Kidney (tissue), 13 donors: ENCODE measurements at regions not wholly inside any gene's neighbourhood (a gene's known extent, or its start where the extent isn't known, plus 50 kb on each side); places are given as distances from the start of the nearest gene placed in this dataset.

Source experiments
- DNase-seq, 5 donors: peaks; one replicate each; pipeline ENCODE4 v3.0.0-alpha.2; 2013 to 2020
- FAIRE-seq: peaks from 2 replicates; lab custom pipeline; 2012; peaks lifted over from hg19 to GRCh38; lab: Jason Lieb, UNC
- H3K27ac ChIP-seq, 2 donors: one replicate each; pipeline ENCODE4 v1.7.0; 2013; ENCODE audit warnings: low read depth in 2 of 2, low read length in 2 of 2, inconsistent platforms in 1 of 2
- H3K27me3 ChIP-seq: one replicate; pipeline ENCODE4 v1.7.1; 2013; ENCODE audit warnings: low read length, inconsistent platforms; ENCODE audit not compliant: control insufficient read depth, insufficient read depth
- H3K36me3 ChIP-seq, 3 donors: one replicate each; pipeline versions ENCODE4 v1.7.0 to v1.7.1; 2013; ENCODE audit warnings: low read length in 3 of 3, control low read depth in 1 of 3, inconsistent platforms in 1 of 3; ENCODE audit not compliant: insufficient read depth in 3 of 3, control insufficient read depth in 2 of 3
- H3K4me1 ChIP-seq, 3 donors: one replicate each; pipeline versions ENCODE4 v1.7.0 to v1.7.1; 2013; ENCODE audit warnings: low read length in 3 of 3, inconsistent platforms in 1 of 3, low read depth in 1 of 3; ENCODE audit not compliant: control insufficient read depth in 2 of 3, insufficient read depth in 2 of 3
- H3K4me3 ChIP-seq, 3 donors: one replicate each; pipeline versions ENCODE4 v1.7.0 to v1.8.1; 2013; ENCODE audit warnings: low read length in 3 of 3, control low read depth in 1 of 3, inconsistent platforms in 1 of 3
- H3K9ac ChIP-seq, 3 donors: one replicate each; pipeline versions ENCODE4 v1.7.0 to v1.7.1; 2013; ENCODE audit warnings: low read length in 3 of 3, control low read depth in 1 of 3, inconsistent platforms in 1 of 3
- H3K9me3 ChIP-seq, 3 donors: one replicate each; pipeline versions ENCODE4 v1.7.0 to v1.7.1; 2013; ENCODE audit warnings: low read length in 3 of 3, control low read depth in 1 of 3, inconsistent platforms in 1 of 3; ENCODE audit not compliant: control insufficient read depth in 2 of 3, insufficient read depth in 1 of 3
- intact Hi-C: fragments of 100-400 bp; cut with DNase I; formaldehyde crosslinking; loops from one replicate; pipeline ENCODE4 v1.11.1; 2022
- TF ChIP-seq, protein P1 (sequence below): IDR thresholded peaks from 3 replicates; pipeline ENCODE4 v1.5.1; 2012; ENCODE audit warnings: mild to moderate bottlenecking, moderate library complexity, borderline replicate concordance; ENCODE audit not compliant: insufficient read depth; ENCODE audit errors: extremely low read depth
- donor health status: control.
- donor health status: control.
- donor health status: control.
- donor health status: control.
- donor health status: control.
- donor health status: DM: yes; HTN: yes; CAD: no.
- donor health status: Normal renal cell carcinoma (clear cell type).

DNA sequence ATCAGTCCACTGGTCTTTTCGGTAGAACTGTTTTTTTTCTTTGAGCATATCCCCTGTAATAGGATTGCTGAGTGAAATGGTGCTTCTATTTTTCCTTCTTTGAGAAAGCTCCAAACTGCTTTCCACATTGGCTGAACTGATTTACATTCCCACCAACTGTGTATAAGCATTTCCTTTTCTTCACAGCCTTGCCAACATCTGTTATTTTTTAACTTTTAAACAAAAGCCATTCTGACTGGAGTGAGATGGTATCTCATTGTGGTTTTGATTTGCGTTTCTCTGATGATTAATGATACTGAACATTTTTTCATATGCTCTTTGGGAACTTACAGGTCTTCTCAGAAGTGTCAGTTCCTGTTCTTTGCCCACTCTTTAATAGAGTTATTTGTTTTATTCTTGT lies 764.7 kb downstream of the MTRR start:
- Histone ChIP-seq H3K4me1 (no peaks in the 10 kb centered on the region), H3K9me3 (peaks cover 0 to 2% (median 0%) of the 10 kb centered on the region in 3 donors), H3K27me3 (no peaks in the 10 kb centered on the region), H3K36me3 (no peaks in the 10 kb centered on the region), H3K4me3 (no peak overlapping the region), H3K9ac (no peak overlapping the region), H3K27ac (no peak overlapping the region)
- TF ChIP-seq, protein P1, sequence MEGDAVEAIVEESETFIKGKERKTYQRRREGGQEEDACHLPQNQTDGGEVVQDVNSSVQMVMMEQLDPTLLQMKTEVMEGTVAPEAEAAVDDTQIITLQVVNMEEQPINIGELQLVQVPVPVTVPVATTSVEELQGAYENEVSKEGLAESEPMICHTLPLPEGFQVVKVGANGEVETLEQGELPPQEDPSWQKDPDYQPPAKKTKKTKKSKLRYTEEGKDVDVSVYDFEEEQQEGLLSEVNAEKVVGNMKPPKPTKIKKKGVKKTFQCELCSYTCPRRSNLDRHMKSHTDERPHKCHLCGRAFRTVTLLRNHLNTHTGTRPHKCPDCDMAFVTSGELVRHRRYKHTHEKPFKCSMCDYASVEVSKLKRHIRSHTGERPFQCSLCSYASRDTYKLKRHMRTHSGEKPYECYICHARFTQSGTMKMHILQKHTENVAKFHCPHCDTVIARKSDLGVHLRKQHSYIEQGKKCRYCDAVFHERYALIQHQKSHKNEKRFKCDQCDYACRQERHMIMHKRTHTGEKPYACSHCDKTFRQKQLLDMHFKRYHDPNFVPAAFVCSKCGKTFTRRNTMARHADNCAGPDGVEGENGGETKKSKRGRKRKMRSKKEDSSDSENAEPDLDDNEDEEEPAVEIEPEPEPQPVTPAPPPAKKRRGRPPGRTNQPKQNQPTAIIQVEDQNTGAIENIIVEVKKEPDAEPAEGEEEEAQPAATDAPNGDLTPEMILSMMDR: no peak
- DNase-seq (peak in 2 of 5 donors; percentile 17 to 27), FAIRE-seq (no peak)
- intact Hi-C loops: no loop called here

DNA sequence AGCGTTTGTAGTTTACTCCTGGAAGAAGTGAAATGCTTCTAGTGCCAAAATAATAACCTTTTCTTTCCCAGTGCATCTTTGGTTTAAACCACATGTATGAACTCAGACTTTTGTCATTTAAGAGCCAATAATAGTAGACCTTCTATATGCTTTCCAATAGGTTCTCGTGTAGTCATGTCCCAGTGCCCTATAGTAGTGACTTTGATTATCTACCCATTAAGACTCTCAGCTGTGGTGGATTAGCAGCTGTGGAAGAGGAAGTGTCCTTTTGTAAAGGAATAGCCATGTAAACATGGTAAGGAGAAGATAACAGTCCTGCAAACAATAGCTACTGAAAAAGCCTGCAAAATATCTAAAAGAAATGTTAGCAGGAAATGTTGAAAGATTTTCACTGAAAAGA lies 765.3 kb downstream of the MTRR start:
- Histone ChIP-seq H3K36me3 (no peaks in the 10 kb centered on the region), H3K9ac (no peak overlapping the region), H3K9me3 (peaks cover 0 to 2% (median 0%) of the 10 kb centered on the region in 3 donors), H3K4me3 (no peak overlapping the region), H3K27me3 (no peaks in the 10 kb centered on the region), H3K27ac (no peak overlapping the region), H3K4me1 (no peaks in the 10 kb centered on the region)
- TF ChIP-seq, protein P1: no peak
- DNase-seq (no peak), FAIRE-seq (no peak)
- intact Hi-C loops: no loop called here

DNA sequence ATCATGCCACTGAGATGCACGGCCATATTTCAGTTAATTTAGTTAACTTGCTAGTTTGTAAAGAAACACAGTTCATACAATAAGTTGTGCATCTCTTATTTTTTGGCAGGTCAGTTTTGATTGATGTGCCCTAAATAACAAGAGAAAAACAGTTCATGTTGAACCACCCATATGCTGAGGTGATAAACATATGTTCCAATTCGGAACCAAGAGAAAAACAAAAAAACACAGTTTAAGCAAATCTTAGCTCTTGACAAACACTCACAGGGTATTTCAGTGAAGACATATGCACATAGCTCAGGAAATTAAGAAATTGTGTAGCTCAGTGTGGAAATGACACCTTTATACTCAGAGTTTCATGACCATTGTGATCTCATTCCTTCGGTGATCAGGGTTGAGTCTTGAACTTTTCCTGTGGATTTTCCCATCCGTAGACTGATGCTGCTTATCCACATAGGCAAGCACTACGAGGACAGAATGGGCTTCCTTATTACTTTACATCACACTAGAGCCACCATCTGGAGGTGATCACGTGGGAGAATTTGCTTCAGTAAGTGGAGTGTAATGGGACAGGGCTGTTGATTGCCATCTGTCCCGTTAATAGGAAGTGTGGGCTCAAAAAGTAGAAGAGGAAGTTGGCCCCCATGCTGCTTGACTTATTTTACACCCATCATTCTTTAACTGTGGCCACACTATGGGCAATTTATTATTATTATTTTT lies 773.0 kb downstream of the MTRR start:
- Histone ChIP-seq H3K9me3 (no peaks in the 10 kb centered on the region), H3K9ac (no peak overlapping the region), H3K27me3 (no peaks in the 10 kb centered on the region), H3K27ac (no peak overlapping the region), H3K4me3 (no peak overlapping the region), H3K36me3 (no peaks in the 10 kb centered on the region), H3K4me1 (peaks cover 0 to 9% (median 4%) of the 10 kb centered on the region in 3 donors)
- FAIRE-seq (no peak), DNase-seq (no peak)
- intact Hi-C loops: no loop called here
- TF ChIP-seq, protein P1: no peak
